ENCODE measurements at regions not wholly inside any gene's neighbourhood (a gene's known extent, or its start where the extent isn't known, plus 50 kb on each side); places are given as distances from the start of the nearest gene placed in this dataset.
A peak's percentile ranks its signal among the peaks of the same experiment; 100 is the strongest.

GRCh38 chr2:7673853-7674252 is 756.6 kb downstream of the RNF144A start:
- no peak for TF ChIP-seq CTCF (conservative IDR thresholded peaks at IDR 0.05; ENCODE audit: low read depth, low read length)
- DNase-seq (ENCODE audit: low read depth), result no peak
- H3K4me3 ChIP-seq (ENCODE audit: low read depth, low read length), result no peak overlapping the region

- H3K4me3 ChIP-seq (ENCODE audit: low read depth, low read length), result no peak overlapping the region
- no peak for TF ChIP-seq CTCF (conservative IDR thresholded peaks at IDR 0.05; ENCODE audit: low read depth, low read length)
- DNase-seq (ENCODE audit: low read depth), result no peak
These were observed 757.4 kb downstream of the RNF144A start for GRCh38 chr2:7674606-7675005.

GRCh38 chr2:7676714-7677113 is 759.5 kb downstream of the RNF144A start:
- no peak overlapping the region for H3K4me3 ChIP-seq (ENCODE audit: low read depth, low read length)
- TF ChIP-seq CTCF (conservative IDR thresholded peaks at IDR 0.05; ENCODE audit: low read depth, low read length), result no peak
- no peak for DNase-seq (ENCODE audit: low read depth)

- no peak for TF ChIP-seq CTCF (conservative IDR thresholded peaks at IDR 0.05; ENCODE audit: low read depth, low read length)
- no peak overlapping the region for H3K4me3 ChIP-seq (ENCODE audit: low read depth, low read length)
These were observed 764.8 kb downstream of the RNF144A start for GRCh38 chr2:7681881-7682461.

GRCh38 chr2:7683196-7683595 is 766.0 kb downstream of the RNF144A start:
- H3K4me3 ChIP-seq (ENCODE audit: low read depth, low read length), result no peak overlapping the region
- DNase-seq (ENCODE audit: low read depth), result no peak
- no peak for TF ChIP-seq CTCF (conservative IDR thresholded peaks at IDR 0.05; ENCODE audit: low read depth, low read length)

More at GRCh38 chr2:7681881-7682461, 764.8 kb downstream of the RNF144A start:
- DNase-seq (ENCODE audit: low read depth), result no peak

GRCh38 chr2:7683708-7684107 is 766.5 kb downstream of the RNF144A start:
- no peak for DNase-seq (ENCODE audit: low read depth)
- no peak overlapping the region for H3K4me3 ChIP-seq (ENCODE audit: low read depth, low read length)
- no peak for TF ChIP-seq CTCF (conservative IDR thresholded peaks at IDR 0.05; ENCODE audit: low read depth, low read length)

- H3K4me3 ChIP-seq (ENCODE audit: low read depth, low read length), result no peak overlapping the region
- TF ChIP-seq CTCF (conservative IDR thresholded peaks at IDR 0.05; ENCODE audit: low read depth, low read length), result no peak
- DNase-seq (ENCODE audit: low read depth), result peak; percentile 15
These were observed 768.3 kb downstream of the RNF144A start for GRCh38 chr2:7685342-7686015.

All from epithelial cell of proximal tubule (primary cell).